ENCODE measurements at regions not wholly inside any gene's neighbourhood (a gene's known extent, or its start where the extent isn't known, plus 50 kb on each side); places are given as distances from the start of the nearest gene placed in this dataset.

- TF ChIP-seq, protein P1, sequence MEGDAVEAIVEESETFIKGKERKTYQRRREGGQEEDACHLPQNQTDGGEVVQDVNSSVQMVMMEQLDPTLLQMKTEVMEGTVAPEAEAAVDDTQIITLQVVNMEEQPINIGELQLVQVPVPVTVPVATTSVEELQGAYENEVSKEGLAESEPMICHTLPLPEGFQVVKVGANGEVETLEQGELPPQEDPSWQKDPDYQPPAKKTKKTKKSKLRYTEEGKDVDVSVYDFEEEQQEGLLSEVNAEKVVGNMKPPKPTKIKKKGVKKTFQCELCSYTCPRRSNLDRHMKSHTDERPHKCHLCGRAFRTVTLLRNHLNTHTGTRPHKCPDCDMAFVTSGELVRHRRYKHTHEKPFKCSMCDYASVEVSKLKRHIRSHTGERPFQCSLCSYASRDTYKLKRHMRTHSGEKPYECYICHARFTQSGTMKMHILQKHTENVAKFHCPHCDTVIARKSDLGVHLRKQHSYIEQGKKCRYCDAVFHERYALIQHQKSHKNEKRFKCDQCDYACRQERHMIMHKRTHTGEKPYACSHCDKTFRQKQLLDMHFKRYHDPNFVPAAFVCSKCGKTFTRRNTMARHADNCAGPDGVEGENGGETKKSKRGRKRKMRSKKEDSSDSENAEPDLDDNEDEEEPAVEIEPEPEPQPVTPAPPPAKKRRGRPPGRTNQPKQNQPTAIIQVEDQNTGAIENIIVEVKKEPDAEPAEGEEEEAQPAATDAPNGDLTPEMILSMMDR (IDR thresholded peaks at IDR 0.05; ENCODE audit: extremely low read depth, insufficient read depth, missing control alignments), result no peak
- in situ Hi-C loops (cut with MboI; ENCODE audit: low pct_unique_long_range_greater_than_20kb, low sequenced_read_pairs, unreplicated experiment), result loop anchor here (10.0 to 25.0 kb wide), 2 partner anchors 117 to 195 kb away; partner anchors contain the start of genes LRCOL1 and P2RX2
- no peak for DNase-seq (ENCODE audit: low spot score)
These were observed 72.2 kb upstream of the FBRSL1 start for GRCh38 chr12:132417741-132418140.

DNA sequence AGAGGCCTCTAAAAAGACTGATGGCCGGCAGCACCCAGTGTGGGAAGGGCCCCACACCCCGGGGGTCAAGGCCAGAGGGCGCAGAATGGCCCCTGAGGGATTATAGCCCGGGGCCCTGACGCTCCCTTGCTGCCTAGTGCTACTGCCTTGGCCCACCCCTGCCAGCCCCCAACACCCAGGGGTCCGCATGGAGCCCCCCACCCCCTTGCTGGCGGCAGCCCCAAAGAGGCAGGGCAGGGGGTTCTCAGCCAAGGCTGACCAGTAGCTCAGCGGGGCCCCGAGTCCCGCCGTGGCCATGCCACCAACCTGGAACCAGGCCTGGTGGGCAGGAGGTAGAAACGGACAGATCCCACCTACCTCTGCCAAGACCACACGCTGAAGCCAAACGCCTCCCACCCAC is 73.1 kb upstream of the FBRSL1 start:
- DNase-seq (ENCODE audit: low spot score), result no peak
- TF ChIP-seq, protein P1 (IDR thresholded peaks at IDR 0.05; ENCODE audit: extremely low read depth, insufficient read depth, missing control alignments), result no peak
- in situ Hi-C loops (cut with MboI; ENCODE audit: low pct_unique_long_range_greater_than_20kb, low sequenced_read_pairs, unreplicated experiment), result loop anchor here (10.0 to 25.0 kb wide), 2 partner anchors 118 to 195 kb away; partner anchors contain the start of genes LRCOL1 and P2RX2

DNA sequence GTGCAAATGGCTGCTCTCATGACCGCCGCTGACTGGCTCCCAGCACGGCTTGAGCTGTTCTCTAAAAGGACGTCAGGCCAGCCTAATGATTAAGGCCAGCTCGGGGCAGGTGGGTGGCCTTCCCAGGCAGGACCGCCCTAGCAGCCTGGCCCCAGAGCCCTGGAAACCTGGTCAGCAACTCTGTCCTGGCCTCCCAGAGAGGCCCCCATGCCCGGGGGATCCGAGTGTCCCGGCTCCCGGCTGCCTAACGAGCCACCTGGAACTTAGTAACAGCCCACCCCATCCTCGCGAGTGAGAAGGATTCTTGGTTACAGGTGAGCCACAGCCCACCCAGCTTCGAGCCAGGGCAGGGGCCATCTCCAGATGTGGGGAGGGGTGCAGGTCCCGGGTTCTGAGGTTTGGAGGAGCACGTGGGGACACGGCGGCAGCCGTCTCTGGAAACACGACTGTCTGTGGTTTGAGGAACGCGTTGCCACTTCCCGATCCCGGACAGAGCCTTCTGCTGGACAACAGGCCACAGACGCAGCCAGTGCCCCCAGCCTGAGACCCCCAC is 73.8 kb upstream of the FBRSL1 start:
- DNase-seq (ENCODE audit: low spot score), result no peak
- in situ Hi-C loops (cut with MboI; ENCODE audit: low pct_unique_long_range_greater_than_20kb, low sequenced_read_pairs, unreplicated experiment), result loop anchor here (10.0 to 25.0 kb wide), 2 partner anchors 119 to 196 kb away; partner anchors contain the start of genes LRCOL1 and P2RX2
- TF ChIP-seq, protein P1 (IDR thresholded peaks at IDR 0.05; ENCODE audit: extremely low read depth, insufficient read depth, missing control alignments), result no peak

DNA sequence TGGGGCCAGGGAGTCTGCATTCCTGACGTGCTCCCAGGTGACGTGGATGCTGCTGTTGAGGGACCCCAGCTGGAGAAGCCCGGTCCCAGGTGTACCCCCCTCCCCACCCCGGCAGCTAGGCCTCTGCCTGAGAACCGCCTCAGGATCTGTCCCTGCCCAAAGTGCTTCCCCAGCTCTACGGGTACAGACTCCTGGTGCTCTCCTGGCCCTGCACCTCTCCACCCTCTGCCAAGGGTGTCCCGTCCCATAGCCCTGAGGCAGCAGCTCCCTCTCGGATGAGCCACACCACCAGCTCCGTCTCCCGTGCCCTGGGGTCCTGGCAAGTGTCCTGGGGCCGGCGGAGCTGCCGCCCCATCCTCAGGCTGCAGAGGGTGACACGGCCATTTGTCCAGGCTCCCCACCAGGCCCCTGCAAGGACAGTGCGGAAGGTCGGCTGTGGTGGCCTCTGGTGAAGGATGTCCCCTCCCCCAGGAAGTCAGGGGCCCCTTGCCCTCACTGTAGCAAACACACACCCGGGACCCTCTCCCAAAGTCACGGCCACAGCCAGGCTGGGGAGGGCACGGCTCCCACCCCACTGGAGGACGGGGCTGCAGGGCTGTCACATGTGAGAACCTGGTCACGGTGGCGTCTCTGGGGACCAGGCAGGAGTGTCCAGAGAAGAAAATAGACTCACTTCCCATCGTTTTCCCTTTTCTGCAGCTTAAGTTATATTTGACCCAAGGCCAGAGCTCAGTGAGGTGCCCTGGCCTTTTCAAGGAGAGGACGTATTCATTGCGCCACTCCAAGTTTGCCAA is 74.4 kb upstream of the FBRSL1 start:
- TF ChIP-seq, protein P1 (IDR thresholded peaks at IDR 0.05; ENCODE audit: extremely low read depth, insufficient read depth, missing control alignments), result no peak
- no peak for DNase-seq (ENCODE audit: low spot score)
- in situ Hi-C loops (cut with MboI; ENCODE audit: low pct_unique_long_range_greater_than_20kb, low sequenced_read_pairs, unreplicated experiment), result loop anchor here (10.0 to 25.0 kb wide), 2 partner anchors 119 to 197 kb away; partner anchors contain the start of genes LRCOL1 and P2RX2

GRCh38 chr12:132414634-132415326 is 75.2 kb upstream of the FBRSL1 start:
- DNase-seq (ENCODE audit: low spot score), result peak; percentile 94
- TF ChIP-seq, protein P1 (IDR thresholded peaks at IDR 0.05; ENCODE audit: extremely low read depth, insufficient read depth, missing control alignments), result peak; percentile 95
- in situ Hi-C loops (cut with MboI; ENCODE audit: low pct_unique_long_range_greater_than_20kb, low sequenced_read_pairs, unreplicated experiment), result loop anchor here (10.0 to 25.0 kb wide), 2 partner anchors 120 to 198 kb away; partner anchors contain the start of genes LRCOL1 and P2RX2

DNA sequence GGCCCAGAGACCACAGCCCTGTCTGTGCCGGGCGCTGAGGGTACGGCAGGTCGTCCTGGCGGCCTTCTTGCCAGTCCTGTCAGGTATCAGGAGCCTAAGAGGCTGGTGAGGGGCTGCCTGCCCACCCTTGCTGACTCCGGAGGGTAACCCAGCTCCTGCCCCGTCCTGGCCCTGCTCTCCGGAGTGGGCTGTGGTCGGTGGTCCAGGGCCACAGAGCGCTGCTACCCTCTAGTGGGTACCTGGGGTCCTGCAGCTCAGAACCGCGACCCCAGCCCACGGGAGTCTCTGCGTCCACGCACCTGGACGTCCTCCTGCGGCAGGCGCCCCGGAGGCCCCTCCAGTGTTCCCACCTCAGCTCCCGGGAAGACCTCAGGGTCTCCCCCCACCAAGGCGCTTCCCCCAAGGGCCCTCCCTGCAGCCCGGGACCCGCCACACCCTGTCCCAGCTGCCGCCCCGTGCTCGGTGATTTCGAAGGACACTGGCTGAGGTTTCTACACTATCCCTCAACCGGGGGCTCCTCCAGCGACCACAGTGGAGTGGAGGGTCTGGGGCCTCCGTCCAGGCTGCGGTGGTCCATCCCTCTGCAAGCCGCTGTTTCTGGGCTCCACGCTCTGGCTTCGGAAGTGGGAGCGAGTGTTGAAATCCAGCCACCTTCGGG is 75.9 kb upstream of the FBRSL1 start:
- in situ Hi-C loops (cut with MboI; ENCODE audit: low pct_unique_long_range_greater_than_20kb, low sequenced_read_pairs, unreplicated experiment), result loop anchor here (10.0 to 25.0 kb wide), 2 partner anchors 121 to 198 kb away; partner anchors contain the start of genes LRCOL1 and P2RX2
- DNase-seq (ENCODE audit: low spot score), result no peak
- TF ChIP-seq, protein P1 (IDR thresholded peaks at IDR 0.05; ENCODE audit: extremely low read depth, insufficient read depth, missing control alignments), result peak; percentile 60
